ENCODE measurements at regions not wholly inside any gene's neighbourhood (a gene's known extent, or its start where the extent isn't known, plus 50 kb on each side); places are given as distances from the start of the nearest gene placed in this dataset.

DNA sequence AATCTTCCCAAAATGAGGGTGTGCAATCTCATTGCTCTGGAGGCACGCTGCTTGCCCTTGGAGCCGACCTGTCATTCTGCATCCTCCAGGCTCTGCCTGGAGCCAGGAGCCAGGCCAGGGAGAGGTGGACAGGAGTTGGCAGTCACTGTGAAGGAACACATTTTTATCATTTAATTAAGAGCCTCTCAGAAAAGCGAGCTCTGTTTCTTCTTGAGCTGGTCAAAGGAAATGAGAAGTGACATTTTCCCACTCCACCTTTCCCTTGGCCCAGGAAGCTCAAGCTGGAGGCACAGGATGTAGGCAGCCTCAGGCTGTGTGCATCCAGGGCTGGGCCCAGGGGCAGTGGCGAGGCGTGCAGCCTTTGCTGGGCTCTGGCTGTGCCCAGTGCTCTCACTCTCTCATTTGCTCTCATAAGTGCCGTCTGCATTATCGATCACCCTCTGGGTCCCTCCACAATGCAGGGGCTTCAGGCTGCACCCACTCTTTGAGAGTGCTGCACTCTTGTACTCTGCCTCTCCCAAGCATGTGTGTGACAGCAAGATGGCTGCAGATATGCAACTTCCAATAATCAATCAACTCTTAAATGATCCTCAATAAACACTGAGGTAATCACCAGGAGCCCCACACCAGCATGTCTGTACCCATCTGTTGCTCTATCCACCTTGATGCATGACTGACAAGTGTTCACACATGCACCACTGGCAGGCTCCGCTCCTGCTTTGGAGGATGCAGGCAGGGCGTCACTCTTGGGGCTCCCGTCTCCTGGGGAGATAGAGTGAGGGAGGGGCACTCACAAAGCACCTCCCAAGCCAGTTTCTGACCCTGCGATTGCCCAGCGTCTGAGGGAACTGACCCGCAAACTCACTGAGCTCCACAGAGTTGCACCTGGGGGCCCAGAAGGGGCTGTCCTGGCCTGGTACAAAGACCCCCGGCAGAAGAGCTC lies 171.4 kb downstream of the ZNF248 start:
- no peak for DNase-seq (ENCODE audit: low spot score)
- TF ChIP-seq, protein P1, sequence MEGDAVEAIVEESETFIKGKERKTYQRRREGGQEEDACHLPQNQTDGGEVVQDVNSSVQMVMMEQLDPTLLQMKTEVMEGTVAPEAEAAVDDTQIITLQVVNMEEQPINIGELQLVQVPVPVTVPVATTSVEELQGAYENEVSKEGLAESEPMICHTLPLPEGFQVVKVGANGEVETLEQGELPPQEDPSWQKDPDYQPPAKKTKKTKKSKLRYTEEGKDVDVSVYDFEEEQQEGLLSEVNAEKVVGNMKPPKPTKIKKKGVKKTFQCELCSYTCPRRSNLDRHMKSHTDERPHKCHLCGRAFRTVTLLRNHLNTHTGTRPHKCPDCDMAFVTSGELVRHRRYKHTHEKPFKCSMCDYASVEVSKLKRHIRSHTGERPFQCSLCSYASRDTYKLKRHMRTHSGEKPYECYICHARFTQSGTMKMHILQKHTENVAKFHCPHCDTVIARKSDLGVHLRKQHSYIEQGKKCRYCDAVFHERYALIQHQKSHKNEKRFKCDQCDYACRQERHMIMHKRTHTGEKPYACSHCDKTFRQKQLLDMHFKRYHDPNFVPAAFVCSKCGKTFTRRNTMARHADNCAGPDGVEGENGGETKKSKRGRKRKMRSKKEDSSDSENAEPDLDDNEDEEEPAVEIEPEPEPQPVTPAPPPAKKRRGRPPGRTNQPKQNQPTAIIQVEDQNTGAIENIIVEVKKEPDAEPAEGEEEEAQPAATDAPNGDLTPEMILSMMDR (IDR thresholded peaks at IDR 0.05) = no peak
- ATAC-seq (ENCODE audit: low FRiP score) = no peak

DNA sequence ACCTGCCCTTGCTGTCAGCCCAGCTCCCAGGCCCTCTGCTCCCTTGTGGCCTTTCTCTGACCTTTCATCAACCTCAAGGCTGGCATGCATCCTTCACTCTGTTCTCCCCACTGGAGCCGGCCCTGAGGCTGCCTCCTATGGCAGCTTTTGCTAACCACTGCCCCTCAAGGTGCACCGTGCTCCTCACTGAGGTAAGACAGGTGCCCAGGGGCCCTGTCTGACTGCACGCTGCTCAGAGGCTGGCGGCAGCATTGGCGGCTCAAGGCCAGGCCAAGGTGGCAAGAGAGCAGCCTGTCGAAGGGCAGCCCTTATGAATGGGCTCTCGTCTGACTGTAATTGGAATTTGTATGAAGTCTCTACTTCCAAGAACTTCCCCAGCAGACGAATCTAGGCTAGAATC lies 172.6 kb downstream of the ZNF248 start:
- ATAC-seq (ENCODE audit: low FRiP score) (no peak), DNase-seq (ENCODE audit: low spot score) (no peak)
- TF ChIP-seq, protein P1 (IDR thresholded peaks at IDR 0.05) = no peak

DNA sequence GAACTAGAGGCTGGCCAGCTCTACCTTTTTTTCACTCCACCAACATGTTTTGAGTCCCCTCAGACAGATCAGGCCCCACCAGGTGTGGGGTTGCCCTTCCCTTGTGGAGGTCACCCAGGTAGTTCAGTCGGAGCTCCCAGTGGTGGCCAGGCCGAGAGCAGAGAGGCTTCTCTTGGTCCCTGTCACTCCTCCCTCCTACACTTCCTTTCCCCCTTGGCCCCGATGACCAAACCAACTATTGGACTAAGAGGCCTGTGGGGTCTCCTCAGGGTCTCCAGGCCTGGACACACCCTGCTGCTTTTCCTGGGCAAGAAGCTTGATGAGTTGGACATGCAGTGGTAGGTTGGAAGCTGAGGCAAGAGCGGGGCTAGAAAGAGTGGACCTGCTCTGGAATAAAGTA lies 174.8 kb downstream of the ZNF248 start:
- DNase-seq (ENCODE audit: low spot score) = no peak
- ATAC-seq (ENCODE audit: low FRiP score) = no peak
- TF ChIP-seq, protein P1 (IDR thresholded peaks at IDR 0.05) = no peak

DNA sequence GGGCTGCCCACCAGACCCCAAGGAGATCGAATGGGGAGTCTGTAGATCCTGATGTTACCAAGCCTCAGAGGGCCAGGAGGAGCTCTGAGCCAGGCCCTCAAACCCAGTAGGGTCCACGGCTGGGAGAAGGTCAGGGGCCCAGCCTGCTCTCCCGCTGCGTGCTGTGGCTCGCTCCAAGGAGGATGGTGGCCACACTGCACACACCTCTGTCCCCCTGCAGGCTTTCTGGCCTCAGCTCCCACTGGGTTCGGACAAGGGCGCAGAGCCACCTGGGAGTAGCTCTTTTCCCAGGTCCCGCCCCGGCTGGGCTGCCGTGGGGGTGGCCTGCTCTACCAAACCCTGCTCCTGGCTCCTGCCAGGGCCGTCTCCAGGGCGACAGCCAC lies 175.8 kb downstream of the ZNF248 start:
- ATAC-seq (ENCODE audit: low FRiP score) (no peak), DNase-seq (ENCODE audit: low spot score) (no peak)
- TF ChIP-seq, protein P1 (IDR thresholded peaks at IDR 0.05) = no peak

DNA sequence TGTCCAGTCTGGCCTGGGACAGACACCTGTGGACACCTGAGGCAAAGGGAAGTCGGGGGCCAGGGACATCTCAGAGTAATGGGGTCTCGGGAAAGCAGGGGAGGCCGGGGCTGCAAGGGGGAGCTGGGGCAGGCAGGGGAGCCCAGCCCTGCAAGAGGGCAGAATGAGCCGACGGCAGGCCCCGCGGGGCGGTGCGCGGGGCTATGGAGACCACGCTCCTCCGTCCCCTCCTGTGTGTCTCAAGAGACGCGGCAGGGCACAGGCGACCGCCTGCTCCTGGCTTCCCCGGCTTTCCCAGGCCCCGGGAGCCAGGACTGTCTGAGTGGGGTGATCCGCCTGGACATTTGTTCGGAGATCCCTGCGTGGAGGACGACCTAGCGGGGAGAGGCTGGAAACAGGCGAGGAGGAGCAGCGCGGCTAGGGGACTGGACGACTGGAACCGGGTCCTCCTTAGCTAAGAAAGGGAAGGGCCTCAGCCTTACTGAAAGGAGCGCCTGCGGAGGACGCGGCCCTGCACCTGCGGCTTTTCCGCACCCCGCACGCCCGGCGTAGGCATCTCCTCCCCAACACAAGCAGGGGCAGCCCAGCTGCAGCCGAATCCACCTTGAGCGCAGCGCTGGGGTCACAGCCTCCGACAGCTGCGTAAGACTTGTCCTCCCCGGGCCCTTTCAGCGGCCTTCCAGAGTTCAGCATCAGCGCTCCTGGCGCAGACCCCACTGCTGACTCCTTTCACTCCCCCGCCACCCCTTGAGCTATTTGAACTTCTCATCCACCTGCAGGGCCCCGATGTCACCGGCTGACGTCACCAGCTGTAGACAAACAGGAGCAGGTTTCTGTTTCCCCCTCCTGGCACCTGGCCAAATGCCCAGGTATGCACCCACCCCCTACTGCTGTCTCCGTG lies 176.4 kb downstream of the ZNF248 start:
- no peak for DNase-seq (ENCODE audit: low spot score)
- no peak for ATAC-seq (ENCODE audit: low FRiP score)
- TF ChIP-seq, protein P1 (IDR thresholded peaks at IDR 0.05) = no peak

DNA sequence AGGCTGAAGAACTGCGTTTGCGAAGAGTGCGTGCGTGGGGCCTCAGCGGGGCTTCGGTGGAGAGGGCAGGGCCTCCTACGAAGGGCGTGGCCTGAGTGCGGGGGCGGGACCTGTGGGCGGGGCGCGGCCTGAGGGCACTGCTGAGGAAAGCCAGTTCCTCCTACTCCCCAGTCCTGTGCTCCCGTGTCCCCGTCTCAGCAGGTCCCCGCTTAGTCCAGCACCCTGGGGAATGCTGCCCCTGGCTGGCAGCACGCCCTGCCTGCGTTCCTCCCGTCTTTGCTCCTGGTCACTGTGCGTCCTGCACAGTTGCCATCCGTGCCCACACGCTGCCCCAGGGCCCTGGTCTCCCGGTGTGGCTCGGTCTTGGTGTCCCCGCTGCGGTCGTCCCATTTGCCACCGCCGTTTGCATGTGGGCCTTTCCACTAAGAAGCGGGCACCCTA lies 177.1 kb downstream of the ZNF248 start:
- TF ChIP-seq, protein P1 (IDR thresholded peaks at IDR 0.05) = no peak
- ATAC-seq (ENCODE audit: low FRiP score) (no peak), DNase-seq (ENCODE audit: low spot score) (no peak)

Measured in omental fat pad (tissue), 3 donors.